ENCODE measurements at regions not wholly inside any gene's neighbourhood (a gene's known extent, or its start where the extent isn't known, plus 50 kb on each side); places are given as distances from the start of the nearest gene placed in this dataset.

- no peak for DNase-seq
Observed at GRCh38 chr3:59277816-59278215, 228.0 kb upstream of the CFAP20DC start.

- no peak for DNase-seq
Observed at GRCh38 chr3:59277201-59277600, 227.4 kb upstream of the CFAP20DC start.

- no peak for DNase-seq
Observed at GRCh38 chr3:59273976-59274375, 224.2 kb upstream of the CFAP20DC start.

- DNase-seq, result no peak
Observed at GRCh38 chr3:59271971-59272370, 222.1 kb upstream of the CFAP20DC start.

DNA sequence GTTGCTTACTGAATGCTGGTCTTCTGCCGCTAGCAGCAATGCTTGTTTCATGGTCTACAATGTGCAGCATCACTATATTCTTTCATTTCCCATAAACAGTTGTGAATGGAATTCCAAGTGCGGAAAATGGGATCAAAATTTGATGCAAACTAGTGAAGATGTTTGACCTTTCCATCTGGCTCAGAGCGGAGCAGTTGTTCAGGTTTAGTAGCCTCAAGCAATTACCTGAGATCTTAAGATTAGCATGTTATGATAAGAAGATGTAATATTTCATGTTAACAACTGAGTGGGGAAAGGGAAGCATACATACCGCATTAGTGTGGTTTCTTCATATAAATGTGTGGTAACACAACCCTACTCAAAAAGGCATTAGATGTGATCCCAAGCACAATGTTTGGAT lies 221.1 kb upstream of the CFAP20DC start:
- no peak for DNase-seq

GRCh38 chr3:59270209-59270608 lies 220.4 kb upstream of the CFAP20DC start:
- no peak for DNase-seq

DNA sequence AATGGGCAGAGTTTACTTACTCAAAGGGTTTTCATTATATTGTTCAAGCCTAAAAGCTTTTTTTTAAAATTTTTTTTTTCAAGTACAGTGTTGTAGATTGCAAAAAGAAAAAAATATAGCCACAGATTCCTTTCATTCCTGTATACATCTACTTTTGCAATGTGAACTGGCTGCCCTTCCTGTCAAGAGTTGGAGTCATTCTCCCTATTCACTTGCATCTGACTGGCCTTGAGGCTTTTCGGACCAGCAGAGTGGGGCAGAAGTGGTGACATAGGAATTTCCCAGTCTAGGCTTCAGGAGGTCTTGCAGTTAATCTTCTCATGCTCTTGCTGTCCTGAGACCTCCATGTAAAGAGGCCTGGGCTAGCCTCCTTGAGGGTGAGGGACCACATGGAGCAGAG lies 218.3 kb upstream of the CFAP20DC start:
- DNase-seq, result no peak

- no peak for DNase-seq
Observed at GRCh38 chr3:59267021-59267420, 217.2 kb upstream of the CFAP20DC start.

DNA sequence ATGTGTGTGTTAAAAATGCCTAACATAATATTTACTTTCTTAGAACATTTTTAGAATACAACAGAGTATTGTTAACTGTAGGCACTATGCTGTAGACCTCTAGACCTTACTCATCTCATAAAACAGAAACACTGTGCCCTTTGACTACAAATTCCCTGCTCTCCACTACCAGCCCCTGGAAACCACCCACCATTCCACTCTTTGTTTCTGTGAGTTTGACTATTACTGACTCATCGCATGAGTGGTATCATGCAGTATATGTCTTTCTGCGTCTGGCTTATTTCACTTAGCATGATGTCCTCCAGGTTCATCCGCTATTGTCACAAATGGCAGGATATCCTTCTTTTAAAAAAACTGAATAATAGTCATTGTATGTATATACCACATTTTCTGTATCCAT lies 216.7 kb upstream of the CFAP20DC start:
- no peak for DNase-seq

GRCh38 chr3:59265566-59265965 lies 215.7 kb upstream of the CFAP20DC start:
- no peak for DNase-seq

GRCh38 chr3:59264366-59264765 lies 214.5 kb upstream of the CFAP20DC start:
- no peak for DNase-seq

DNA sequence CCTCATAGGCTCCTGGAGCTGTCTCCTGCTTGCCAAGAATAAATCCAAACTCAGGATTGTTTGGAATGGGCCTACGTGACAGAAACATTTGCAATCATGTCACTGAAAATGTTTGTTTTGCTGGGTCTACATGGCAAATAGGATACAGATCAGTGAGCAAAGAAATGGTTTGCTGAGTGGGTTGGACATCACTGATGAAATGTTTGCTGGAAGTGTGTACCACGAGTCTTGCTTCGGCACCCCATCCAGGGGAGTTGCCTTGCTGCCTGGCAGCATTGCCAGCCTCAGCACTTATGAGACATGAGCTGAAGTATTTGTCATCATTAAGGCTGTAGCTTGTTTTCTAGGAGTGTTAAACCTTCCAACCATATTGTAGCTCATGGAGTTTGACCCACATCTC lies 213.3 kb upstream of the CFAP20DC start:
- DNase-seq, result no peak

DNA sequence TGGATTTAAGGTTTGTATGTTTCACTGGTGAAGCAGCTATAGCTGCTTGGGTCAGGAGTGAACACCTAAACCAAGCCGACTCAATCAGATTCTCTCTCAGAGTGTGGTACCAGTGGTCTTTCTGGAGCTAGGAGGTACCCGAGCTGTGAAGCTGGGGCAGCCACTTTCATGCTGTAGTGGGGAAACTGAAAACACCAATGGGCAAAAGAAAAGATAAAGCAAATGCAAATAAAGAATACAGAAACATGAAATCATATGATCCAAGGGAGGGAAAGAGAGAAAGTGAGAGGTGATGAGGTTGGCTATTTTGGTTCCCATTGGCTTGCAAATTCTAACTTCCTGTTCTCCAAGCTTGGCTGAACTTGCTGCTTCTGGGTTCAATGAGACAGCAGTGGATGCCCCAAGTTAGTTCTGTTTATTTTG lies 212.3 kb upstream of the CFAP20DC start:
- DNase-seq, result no peak

GRCh38 chr3:59261009-59261408 lies 211.2 kb upstream of the CFAP20DC start:
- DNase-seq, result no peak

GRCh38 chr3:59258550-59259260 lies 208.9 kb upstream of the CFAP20DC start:
- no peak for DNase-seq

DNA sequence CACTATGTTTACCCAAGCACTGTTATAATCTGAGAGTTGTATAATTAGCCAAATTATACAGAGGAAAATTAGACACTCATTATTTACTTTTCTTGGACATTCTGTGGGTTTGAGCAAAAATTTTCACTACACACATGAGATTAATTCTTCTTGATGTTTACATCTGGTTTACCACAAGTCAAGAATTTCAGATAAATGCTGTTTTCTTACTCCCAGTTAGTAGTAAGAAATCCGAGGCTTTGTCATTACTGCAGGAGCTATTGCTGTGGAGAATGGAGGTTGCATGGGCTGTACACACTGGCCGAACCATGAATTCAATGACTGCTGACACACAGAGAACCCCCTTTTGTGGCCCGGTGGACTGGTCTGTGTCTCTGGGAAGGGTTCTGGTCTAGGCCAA lies 207.7 kb upstream of the CFAP20DC start:
- DNase-seq, result no peak

GRCh38 chr3:59256230-59256629 lies 206.4 kb upstream of the CFAP20DC start:
- no peak for DNase-seq

DNA sequence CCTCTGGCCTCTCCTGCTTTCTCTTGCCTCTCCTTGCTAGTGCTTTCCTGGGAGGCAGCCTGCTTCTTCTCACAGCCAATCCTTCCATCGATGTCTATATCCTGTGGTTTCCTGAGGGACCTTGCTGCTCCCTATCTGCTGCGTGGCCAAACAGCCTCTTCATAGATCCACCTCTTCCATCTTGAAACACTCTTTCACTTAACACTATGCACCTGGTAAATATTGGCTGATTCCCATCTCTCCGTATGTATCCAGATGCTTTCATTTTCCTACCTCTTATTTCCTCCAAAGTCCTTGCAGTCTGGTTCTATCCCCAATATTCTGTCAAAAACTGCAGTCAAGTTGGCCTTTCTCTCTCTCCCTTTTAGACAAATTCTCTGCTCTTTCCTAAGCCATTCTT lies 205.2 kb upstream of the CFAP20DC start:
- DNase-seq, result no peak

DNA sequence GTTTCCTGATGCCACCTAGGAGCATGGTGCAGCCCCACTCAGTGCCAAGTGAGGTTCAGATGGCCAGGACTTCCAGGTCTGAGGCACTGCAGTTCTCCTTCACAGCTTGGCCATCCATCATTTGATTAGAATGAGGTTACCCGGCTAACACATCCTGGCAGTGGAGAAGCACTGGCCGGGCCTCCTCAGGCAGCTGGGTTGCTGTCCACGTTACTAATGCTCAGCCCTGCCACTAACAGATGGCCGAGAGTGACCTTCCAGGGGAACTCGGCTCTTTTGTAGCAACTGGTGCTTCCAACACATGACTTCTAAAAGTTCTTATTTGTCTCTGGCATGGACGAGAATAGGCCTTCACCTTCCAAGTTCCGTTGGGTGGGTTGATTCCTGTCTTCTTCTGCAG lies 204.6 kb upstream of the CFAP20DC start:
- no peak for DNase-seq

DNA sequence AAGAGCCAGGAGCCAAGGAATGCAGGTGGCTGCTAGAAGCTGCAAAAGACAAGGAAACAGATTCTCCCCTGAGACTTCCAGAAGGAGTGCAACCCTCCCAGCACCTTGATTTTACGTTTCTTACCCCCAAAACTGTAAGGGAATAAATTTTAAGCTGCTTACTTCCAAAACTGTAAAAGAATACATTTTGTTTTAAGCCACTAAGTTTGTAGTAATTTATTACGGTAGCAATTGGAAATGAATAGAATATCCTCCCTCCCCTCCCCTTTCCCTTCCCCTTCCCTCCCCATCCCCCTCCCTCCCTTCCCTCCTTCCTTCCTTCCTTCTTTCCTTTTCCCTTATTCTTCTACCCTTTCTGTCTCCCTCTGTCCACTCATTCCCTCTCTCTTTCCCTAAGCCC lies 203.7 kb upstream of the CFAP20DC start:
- DNase-seq, result no peak

DNA sequence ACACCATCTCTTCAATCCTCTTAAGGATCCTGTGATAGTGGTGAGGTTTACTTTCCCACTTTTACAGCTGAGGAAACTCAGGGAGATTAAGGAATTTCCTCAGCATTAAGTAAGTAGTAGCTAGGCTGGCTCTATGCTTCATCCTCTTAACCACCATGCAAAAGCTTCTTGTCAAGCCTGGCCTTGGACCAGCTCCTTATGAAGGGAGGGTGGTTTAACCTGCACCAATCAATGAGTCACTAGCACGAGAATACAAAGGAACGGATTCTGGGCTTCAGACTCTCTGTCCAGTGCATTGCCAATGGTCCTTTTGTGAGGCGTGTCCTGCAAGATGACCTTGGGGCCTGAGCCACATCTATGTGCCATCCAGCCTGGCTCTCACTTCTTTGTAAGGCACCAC lies 202.0 kb upstream of the CFAP20DC start:
- no peak for DNase-seq

DNA sequence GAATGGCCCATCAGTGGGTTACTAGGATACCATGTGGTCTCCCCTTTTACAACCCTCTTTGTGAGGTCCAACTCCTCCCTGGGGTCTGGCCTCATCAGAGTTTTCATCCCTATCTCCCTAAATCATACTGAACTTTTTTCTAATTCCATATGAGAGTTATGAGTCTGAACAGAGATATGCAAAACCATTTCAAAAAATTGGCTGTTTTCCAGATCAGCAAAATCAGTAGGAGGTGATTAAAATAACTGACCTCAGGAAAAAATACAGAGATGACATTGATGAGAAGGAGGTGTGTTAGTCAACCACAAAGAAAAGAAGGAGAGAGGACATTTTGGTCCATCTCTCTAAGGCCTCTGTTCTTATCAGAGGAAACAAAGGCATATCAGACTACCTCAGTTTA lies 200.8 kb upstream of the CFAP20DC start:
- DNase-seq, result no peak

GRCh38 chr3:59249698-59250361 lies 200.0 kb upstream of the CFAP20DC start:
- no peak for DNase-seq

DNA sequence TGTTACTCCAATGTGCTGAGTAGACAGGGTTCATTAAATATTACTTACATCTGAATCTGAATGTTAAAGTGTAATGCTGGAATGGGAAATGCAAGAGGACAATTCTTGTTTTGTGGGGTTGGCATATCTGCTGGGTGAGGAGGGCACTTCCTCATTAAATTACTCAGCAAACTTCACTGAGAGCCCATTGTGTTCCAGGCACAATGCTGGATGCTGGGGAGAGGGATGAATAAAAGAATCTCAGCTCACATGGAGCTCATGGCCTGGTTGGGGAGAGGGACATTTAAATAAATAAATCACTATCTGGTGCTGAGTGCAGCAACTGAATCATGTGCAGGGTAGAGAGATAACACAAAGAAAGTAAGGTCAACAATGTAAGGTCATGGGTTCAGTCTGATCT lies 199.2 kb upstream of the CFAP20DC start:
- DNase-seq, result no peak

- no peak for DNase-seq
Observed at GRCh38 chr3:59247402-59247841, 197.6 kb upstream of the CFAP20DC start.

Data from HCEC 1CT (cell line).